A673 (cell line): ENCODE measurements at regions not wholly inside any gene's neighbourhood (a gene's known extent, or its start where the extent isn't known, plus 50 kb on each side); places are given as distances from the start of the nearest gene placed in this dataset.

Source experiments
- BruUV-seq: library from RNA; stranded (reverse); fragments of 400-500 nt; replicated peaks from 2 replicates; lab custom pipeline; 2021; lab: Mats Ljungman, UMichigan
- CTCF ChIA-PET: fragments of 300-600 bp; sonication (Branson Sonifier 250); formaldehyde crosslinking; loops from one replicate; lab custom pipeline; 2022; ENCODE audit warnings: antibody characterized with exemption; lab: Charles Lee
- POLR2A ChIA-PET: fragments of 300-600 bp; sonication (Branson Sonifier 250); formaldehyde crosslinking; loops from one replicate; lab custom pipeline; 2022; ENCODE audit warnings: antibody characterized with exemption; ENCODE audit not compliant: low non-redundant PET; lab: Charles Lee
- DNase-seq: peaks from one replicate; pipeline ENCODE4 v3.0.0-alpha.2; 2015; ENCODE audit warnings: low spot score
- H3K27ac ChIP-seq: fragments of 200-600 bp; sonication (generic); 2 replicates; pipeline ENCODE4 v1.5.1; 2016; ENCODE audit warnings: mixed run types, low read depth, mild to moderate bottlenecking, mixed read lengths, antibody characterized with exemption, low read length; ENCODE audit not compliant: poor library complexity, severe bottlenecking
- H3K27me3 ChIP-seq: fragments of 200-600 bp; sonication (generic); replicated peaks from 2 replicates; pipeline ENCODE4 v1.6.1; 2017; ENCODE audit warnings: mixed run types, low read depth, mild to moderate bottlenecking, mixed read lengths, antibody characterized with exemption, low read length; ENCODE audit not compliant: insufficient read depth, poor library complexity
- H3K36me3 ChIP-seq: fragments of 200-600 bp; sonication (generic); 2 replicates; pipeline ENCODE4 v1.6.1; 2016; ENCODE audit warnings: mixed run types, mild to moderate bottlenecking, mixed read lengths, antibody characterized with exemption, low read length; ENCODE audit not compliant: insufficient read depth, poor library complexity, severe bottlenecking
- H3K4me1 ChIP-seq: fragments of 200-600 bp; sonication (generic); 2 replicates; pipeline ENCODE4 v1.6.1; 2017; ENCODE audit warnings: mixed run types, mild to moderate bottlenecking, mixed read lengths, antibody characterized with exemption, low read length; ENCODE audit not compliant: insufficient read depth, poor library complexity, severe bottlenecking
- H3K4me3 ChIP-seq: fragments of 200-600 bp; sonication (generic); 2 replicates; pipeline ENCODE4 v1.5.1; 2016; ENCODE audit warnings: low read depth, mixed run types, mild to moderate bottlenecking, mixed read lengths, low read length; ENCODE audit not compliant: poor library complexity, severe bottlenecking
- H3K9me3 ChIP-seq: fragments of 200-600 bp; sonication (generic); 2 replicates; pipeline ENCODE4 v1.6.1; 2016; ENCODE audit warnings: mixed run types, low read depth, mild to moderate bottlenecking, mixed read lengths, antibody characterized with exemption, low read length; ENCODE audit not compliant: poor library complexity, severe bottlenecking
- EZH2 ChIP-seq: fragments of 200-600 bp; sonication (generic); IDR thresholded peaks from 2 replicates; pipeline ENCODE4 v1.6.1; 2017; ENCODE audit warnings: borderline replicate concordance, low read depth, mild to moderate bottlenecking, mixed read lengths, antibody characterized with exemption, low read length; ENCODE audit not compliant: poor library complexity, severe bottlenecking
- intact Hi-C: fragments of 100-400 bp; cut with micrococcal nuclease; formaldehyde crosslinking; loops from one replicate; pipeline ENCODE4 v1.10.0; 2022; ENCODE audit not compliant: unreplicated experiment
- TF ChIP-seq, protein P1 (sequence below): fragments of 300-800, 200-600 bp; sonication (generic); conservative IDR thresholded peaks from 2 replicates; pipeline ENCODE4 v1.5.1; 2017; ENCODE audit warnings: low read depth, mild to moderate bottlenecking, antibody characterized with exemption, low read length, moderate library complexity, mixed read lengths

DNA sequence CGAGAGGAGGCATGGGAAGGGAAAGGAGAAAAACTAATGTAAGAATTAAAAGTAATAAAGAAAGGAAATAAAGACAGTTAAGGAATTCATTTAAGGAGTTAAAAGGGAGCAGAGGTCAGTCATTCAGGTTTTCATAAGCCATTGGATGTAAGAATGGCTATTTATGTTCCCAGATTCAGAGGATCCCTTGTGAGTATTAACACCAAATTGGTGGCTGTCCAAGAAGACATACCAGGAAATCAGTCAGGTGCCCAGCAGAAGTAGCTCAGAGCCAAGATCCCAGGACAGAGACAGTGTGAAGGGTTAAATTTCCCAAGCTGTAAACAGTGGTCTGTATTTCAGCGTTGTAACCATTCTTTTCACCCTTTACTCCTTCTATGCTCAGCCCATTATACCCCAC lies 550.4 kb downstream of the BCL11A start:
- Histone ChIP-seq H3K4me3 (no peak overlapping the region), H3K4me1 (no peaks in the 10 kb centered on the region), H3K36me3 (no peaks in the 10 kb centered on the region), H3K9me3 (no peaks in the 10 kb centered on the region), H3K27ac (no peak overlapping the region), H3K27me3 (peaks cover 13% of the 10 kb centered on the region)
- CTCF ChIA-PET: no interaction called here
- intact Hi-C loops: no loop called here
- POLR2A ChIA-PET: interaction anchor here (0.7 kb wide), 1 partner anchor 29 kb away, joined by 3 read pairs; no protein-coding TSS in a partner anchor
- TF ChIP-seq, protein P1, sequence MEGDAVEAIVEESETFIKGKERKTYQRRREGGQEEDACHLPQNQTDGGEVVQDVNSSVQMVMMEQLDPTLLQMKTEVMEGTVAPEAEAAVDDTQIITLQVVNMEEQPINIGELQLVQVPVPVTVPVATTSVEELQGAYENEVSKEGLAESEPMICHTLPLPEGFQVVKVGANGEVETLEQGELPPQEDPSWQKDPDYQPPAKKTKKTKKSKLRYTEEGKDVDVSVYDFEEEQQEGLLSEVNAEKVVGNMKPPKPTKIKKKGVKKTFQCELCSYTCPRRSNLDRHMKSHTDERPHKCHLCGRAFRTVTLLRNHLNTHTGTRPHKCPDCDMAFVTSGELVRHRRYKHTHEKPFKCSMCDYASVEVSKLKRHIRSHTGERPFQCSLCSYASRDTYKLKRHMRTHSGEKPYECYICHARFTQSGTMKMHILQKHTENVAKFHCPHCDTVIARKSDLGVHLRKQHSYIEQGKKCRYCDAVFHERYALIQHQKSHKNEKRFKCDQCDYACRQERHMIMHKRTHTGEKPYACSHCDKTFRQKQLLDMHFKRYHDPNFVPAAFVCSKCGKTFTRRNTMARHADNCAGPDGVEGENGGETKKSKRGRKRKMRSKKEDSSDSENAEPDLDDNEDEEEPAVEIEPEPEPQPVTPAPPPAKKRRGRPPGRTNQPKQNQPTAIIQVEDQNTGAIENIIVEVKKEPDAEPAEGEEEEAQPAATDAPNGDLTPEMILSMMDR: no peak
- TF ChIP-seq EZH2: no peak
- no TSS peak for BruUV-seq
- DNase-seq: no peak

DNA sequence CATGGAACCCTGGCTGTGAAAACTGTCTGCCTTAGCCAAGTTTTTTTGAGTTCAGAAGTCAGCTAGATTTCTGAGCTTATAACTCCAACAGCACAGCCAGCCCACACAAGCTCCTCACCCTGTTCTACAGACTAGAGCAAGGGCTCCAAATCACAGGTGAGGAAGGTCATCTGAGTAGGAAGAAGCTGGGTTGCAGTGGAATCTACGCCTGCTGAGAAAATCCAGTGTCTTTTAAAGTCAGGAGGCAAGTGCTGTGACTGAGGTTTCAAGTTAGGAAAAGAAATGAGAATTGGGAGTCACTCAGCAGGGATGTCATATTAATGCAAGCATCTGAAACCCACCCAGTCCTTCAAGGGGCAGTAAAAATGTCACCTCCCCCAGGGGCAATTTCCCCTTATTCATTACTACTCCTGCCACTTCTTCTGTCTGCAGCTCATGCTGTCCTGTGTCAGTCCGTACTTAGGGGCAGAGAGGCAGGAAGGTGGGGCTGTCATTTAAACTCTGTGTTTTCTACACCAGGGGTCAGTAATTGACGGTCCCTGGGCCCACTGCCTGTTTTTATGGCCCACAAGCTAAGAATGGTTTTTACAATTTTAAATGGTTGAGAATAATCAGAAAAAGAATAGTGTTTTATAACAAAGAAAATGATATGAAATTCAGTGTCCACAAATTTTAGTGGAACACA lies 551.1 kb downstream of the BCL11A start:
- no peaks in the 10 kb centered on the region for H3K36me3 ChIP-seq
- CTCF ChIA-PET: no interaction called here
- H3K27ac ChIP-seq: no peak overlapping the region
- intact Hi-C loops: no loop called here
- no TSS peak for BruUV-seq
- no peak for TF ChIP-seq EZH2
- TF ChIP-seq, protein P1: no peak
- no peaks in the 10 kb centered on the region for H3K9me3 ChIP-seq
- H3K4me1 ChIP-seq: no peaks in the 10 kb centered on the region
- no peak overlapping the region for H3K4me3 ChIP-seq
- no peak for DNase-seq
- POLR2A ChIA-PET: no interaction called here
- peaks cover 15% of the 10 kb centered on the region for H3K27me3 ChIP-seq

DNA sequence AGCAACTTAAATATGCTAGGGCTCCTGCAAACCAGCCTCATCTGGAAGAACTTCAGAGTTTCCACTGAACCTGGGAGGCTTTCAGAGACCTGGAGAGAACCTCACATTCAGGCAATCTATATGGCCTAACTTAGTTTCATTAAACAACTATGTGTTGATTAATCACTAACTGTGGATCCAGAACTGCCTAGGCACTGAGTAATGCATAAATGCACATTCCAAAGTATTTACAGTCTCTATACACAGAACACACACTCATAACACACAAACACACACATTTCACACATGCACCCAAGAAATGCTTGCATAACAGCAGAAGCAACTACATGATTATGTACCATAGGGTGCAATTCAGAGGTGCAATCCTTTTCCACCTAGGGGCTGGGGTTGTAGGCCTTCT lies 552.8 kb downstream of the BCL11A start:
- BruUV-seq: no TSS peak
- Histone ChIP-seq H3K27me3 (peaks cover 14% of the 10 kb centered on the region), H3K9me3 (no peaks in the 10 kb centered on the region), H3K4me3 (no peak overlapping the region), H3K27ac (no peak overlapping the region), H3K4me1 (no peaks in the 10 kb centered on the region), H3K36me3 (no peaks in the 10 kb centered on the region)
- POLR2A ChIA-PET: no interaction called here
- intact Hi-C loops: no loop called here
- no peak for DNase-seq
- TF ChIP-seq, protein P1: no peak
- TF ChIP-seq EZH2: no peak
- CTCF ChIA-PET: no interaction called here
